GM18861 (cell line): ENCODE measurements at regions not wholly inside any gene's neighbourhood (a gene's known extent, or its start where the extent isn't known, plus 50 kb on each side); places are given as distances from the start of the nearest gene placed in this dataset.

Source experiments
- ATAC-seq: cut with Tn5 transposase; IDR thresholded peaks from one replicate; pipeline ENCODE4 v1.9.1; 2021; ENCODE audit not compliant: unreplicated experiment

DNA sequence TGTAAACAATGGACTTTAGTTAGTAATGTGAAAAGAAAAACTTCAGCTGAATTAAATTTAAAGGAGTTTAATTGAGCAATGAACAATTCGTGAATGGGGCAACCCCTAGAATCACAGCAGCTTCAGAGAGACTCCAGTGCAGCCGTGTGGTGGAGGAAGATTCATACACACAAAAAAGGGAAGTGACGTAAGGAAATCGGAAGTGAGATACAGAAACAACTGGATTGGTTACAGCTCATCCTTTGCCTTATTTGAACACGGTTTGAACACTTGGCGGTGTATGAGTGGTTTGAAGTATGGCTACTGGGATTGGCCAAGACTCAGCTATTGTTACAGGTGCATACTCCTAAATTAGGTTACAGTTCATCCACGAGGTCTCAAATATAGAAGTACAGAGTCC is 460.4 kb upstream of the ASIC2 start:
- ATAC-seq: no peak

DNA sequence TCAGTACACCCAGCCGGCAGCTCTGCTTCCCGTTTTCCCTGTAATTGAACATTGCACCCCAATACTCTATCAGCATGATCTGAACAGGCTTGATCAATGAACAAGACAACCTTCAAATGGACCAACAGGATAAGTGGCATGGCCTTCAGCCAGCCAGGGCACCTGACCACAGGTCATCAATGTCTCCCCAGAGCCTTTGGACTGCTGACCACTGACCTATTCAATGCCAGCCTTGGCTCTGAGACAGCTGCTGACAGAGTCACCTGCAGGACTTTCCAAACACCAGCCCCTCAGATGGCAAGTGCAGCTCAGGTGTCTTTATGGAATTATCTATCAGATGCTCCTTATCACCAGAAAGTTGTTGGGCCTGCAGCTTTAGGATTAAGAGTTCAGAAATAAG is 462.9 kb upstream of the ASIC2 start:
- no peak for ATAC-seq

DNA sequence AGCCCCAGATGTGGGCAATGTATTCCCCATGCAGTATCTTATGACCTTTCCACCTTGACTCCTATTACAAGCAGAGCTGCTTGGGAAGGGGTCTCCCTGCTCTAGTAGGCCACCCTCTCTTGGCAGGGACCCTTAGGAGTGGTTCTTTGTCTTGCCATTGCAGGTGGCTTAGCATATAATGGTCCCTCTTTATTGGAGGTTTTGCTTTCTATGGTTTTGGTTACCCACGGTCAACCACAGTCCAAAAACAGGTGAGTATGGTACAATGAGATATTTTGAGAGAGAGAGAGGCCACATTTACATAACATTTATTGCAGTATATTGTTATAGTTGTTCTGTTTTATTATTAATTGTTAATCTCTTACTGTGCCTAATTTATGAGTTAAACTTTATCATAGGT is 472.8 kb upstream of the ASIC2 start:
- ATAC-seq: no peak

DNA sequence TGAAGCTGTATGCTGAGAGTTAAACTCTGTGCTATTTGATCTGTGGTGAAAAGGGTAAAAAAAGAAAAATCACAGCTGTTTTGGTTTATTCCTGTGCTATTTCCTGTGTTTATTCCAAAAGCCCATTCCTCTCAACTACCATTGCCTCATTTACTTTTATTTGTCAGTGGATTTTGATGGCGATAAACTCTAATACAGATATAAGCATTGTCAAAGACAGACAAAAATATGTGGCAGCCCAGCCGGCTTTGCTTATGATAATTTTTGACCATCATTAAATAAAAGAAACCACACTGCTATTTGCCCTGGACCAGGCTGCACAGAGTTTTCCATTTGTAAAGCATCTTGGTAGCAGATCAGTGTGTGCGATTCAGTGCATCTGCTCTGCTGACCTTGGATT is 473.6 kb upstream of the ASIC2 start:
- no peak for ATAC-seq

DNA sequence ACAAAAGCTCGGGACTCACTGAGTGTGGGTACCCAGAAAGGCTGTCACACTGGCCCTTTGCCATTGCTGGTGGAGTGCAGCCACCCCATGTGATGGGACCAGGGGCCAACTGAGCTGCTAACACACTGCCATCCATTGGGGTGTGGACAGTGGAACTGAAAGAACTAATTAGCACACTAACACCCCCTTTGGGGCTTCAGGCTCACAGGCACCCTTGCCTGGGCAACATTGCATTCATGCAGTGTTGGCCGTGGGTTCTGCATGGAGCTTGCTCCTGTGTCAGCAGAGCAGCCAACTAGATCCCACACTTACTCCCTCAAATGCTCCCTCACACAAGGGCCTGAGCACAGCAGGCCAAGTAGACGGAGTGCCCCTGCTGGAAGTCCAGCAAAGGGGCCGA is 476.0 kb upstream of the ASIC2 start:
- ATAC-seq: no peak

DNA sequence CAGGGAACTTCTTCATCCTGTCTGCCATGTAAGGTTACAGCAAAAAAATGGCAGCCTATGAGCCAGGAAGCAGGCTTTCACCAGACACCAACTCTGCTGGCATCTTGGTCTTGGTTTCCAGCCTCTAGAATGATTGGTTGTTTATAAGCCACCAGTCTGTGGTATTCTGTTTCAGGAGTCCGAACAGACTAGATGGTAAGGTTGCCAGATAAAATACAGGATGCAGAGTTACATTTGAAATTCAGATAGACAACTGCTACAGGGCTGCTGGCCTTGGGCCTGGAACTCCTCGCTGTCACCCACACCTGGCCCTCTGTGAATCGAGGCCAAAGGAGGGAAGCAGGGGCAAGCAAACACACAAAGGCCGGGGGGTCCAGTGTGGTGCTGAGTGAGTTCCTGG is 478.8 kb upstream of the CCL2 start:
- no peak for ATAC-seq

DNA sequence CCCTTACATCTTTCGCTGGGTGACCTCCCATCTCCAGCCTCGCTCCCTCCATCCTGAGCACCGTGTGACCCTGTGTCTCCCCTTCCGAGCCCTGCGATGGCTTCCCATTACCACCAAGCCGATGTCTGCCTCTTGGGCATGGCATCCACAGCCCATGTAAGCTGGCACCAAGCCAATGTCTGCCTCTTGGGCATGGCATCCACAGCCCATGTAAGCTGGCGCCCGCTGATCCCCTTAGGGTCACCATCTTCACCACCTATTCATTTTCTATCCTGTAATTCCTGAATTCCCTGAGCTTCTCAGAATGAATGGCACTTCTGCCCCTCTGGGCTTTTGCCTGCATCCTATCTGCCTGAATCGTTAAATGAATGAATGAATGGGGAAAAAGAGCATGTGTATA is 478.2 kb upstream of the CCL2 start:
- ATAC-seq: no peak

DNA sequence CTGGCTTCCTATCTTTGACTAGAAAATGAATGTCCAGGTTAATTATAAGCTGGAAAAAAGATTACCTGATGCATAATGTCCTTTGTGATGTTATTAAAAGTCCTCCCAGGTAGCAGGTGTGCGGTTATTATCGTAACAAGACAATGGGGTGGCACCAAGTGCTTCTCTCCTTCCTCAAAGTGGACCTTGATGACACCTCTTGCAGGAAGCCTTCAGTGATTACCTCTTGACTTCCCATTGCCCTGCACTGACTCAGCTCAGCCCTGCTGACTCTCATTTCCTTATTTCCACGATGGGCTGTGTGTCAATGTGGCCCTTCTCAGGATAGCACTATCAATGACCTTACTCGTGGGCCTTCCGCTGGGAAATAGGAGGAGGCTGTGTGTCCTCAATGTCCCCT is 477.4 kb upstream of the CCL2 start:
- no peak for ATAC-seq

DNA sequence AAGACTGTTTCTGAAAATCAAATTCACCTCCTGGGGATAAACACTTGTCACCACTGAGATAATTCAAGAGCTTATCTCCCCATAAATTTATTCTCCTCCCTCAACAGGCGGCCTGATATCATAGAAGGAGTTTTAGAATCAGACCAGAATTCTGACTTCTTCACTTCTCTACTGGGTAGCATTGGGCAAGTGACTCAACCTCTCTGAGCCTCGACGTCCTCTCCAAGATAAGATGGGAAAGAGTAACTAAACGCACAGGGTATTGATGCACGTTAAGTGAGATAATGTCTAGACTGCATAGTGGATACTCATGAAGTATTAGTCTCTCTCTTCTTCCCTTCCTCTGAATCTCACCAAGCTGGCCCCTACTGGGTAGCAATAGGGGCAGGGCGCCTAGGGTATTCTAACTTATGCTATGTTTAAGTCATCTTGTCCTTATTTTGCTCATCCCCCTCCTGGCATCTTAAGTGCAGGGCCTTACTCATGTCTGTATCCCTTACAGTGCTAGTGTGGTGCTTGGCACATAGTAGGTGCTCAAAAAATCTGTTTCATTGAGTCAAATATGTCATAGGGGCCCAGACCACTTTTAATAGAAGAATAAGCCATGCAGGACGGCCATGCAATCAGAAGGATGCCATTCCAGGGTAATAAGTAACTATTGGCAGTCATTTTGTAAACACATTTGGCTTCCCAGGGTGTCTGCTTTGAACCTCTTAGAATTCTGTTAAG is 476.4 kb upstream of the CCL2 start:
- ATAC-seq: no peak

DNA sequence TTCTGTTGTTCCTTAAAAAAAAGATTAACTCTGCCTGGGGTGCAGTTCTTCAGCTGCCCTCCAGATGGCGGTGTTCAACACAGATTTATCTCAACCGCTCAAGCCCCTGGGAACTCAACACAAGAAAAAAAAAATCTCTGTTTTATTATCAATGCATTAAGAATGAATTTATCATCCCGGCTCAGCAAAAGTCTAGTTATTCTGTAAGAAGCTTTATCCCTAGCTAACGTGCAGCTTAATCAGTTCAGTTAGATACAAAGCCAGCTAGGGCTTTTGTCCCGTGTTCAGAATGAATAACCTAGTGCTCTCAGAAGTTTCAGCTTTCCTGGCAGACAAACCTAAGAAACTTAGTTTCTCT is 475.9 kb upstream of the CCL2 start:
- ATAC-seq: no peak

DNA sequence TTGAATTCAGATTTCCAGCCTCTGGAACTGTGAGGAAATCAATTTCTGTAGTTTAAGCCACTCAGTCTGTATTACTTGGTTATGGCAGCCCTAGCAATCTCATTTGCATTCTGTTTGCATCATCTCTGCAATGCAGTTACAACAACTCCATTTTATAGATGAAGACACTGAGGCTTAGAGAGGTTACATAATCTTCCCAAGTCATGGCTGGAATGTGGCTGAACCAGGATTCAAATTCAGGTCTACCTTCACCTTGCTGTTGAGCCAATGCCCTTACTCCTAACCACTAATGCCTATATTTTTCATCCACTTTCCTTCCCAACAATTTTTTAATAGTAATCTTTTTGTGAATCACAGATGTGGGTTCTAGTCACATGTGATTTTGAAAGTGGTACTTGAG is 469.8 kb upstream of the CCL2 start:
- ATAC-seq: no peak

DNA sequence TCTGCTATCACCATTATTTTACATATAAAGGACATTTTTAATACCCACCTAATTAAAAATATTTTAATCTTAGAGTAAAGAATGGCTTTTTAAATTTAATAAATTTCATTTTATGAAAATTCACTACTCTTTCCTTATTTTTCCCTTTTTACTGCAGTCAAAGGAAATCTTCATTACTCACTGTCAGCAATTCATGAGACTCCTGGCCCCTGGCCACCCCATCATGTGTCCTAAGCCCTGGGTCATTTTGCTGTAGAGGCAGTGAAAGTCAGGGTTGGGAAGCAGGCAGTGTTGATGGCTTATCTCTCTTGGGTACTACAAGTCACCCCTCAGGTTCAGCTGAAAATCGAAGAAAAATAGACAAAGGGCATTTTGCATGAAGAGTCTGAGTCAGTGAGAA is 468.6 kb upstream of the CCL2 start:
- ATAC-seq: no peak

DNA sequence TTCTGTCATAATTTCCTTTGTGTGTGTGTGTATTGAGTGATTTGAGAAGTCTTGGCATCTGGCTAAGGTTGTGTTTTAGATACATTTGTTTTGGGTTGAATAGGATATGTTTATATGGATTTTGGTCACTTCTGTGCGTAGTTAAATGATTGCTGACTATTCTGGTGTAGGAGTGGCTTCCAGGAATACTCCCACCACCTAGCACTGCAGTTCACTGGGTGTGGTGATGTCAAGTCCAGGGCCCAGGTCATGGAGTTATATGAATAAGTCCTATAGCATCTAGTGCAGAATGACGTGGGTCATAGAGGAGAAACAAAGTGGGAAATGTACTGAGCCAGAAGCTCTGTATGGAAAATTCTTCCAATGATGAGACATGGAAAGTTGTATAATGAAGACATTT is 465.4 kb upstream of the CCL2 start:
- no peak for ATAC-seq

DNA sequence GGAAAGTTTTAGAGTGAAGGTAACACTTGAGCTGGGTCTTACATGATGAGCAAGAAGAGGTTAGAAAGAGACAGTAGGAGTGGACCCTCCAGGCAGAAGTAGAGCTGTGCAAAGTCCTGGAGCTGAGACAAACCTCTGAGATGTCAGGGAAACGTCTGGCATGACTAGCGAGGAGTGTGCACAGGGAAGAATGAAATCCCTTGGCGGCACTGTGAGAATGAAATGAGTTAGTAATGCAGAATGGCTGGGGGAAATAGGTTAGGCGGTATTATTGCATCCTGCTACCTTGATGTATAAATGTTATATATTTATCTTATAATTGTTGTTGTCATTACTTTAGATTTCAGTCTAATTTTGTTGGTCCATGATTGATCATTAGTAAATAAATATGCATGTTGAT is 457.9 kb upstream of the CCL2 start:
- ATAC-seq: no peak

DNA sequence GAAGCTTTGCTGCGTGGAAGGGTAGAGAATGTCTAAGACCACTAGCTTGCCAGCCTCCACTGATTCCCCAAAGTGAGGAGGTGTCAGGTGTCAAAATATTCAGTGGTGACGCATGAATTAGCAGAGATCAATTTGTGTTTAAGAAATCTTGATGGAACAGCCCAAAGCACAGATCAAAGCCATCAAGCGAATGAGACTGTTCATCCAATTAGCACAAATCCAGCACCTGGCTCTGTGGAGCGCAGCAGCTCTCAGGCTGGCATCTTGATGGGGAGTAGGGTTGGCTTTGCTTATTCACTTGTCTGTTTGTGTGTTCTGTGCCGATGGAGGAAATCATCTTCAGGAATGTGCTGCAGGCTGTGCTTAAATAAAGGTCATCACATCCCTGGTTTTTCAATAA is 456.8 kb upstream of the CCL2 start:
- ATAC-seq: no peak

DNA sequence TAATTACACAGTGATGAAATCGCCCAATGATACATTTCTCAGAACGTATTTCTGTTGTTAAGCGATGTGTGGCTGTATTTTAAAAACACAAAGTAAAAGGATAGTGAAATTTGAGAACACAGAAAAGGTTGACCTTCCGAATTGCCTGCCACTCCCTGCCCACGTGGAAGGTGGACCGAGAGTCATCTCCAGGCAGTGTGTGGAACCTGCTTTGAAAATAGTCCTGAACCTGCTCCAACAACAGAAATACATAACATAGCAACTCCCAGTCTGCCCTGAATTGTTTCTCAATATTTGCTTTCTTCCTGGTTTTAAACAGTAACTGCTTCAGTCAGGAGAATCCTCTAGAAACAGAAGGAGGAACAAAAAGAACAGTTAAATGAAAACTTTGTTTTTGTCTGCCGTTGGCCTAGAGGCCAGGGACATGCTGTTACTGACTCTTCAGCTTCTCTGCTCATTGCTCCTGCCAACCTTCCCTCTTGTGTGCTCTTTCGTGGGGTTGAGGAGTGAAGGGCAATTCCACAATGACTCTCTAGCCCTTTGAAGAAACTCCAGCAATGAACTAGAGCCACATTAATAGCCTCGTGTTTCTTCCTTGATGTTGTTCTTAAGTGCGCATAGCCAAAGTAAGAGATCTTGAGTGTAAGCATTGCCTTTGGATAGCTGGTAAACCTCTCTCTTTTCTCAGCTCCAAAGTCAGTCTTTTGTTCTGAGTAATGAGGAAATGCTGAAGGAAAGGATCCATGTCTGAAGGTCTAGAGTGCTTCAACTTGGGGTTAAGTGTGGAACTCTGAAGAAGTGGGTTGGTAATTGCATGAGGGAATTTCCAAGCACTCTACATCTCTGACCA is 452.5 kb upstream of the CCL2 start:
- no peak for ATAC-seq

DNA sequence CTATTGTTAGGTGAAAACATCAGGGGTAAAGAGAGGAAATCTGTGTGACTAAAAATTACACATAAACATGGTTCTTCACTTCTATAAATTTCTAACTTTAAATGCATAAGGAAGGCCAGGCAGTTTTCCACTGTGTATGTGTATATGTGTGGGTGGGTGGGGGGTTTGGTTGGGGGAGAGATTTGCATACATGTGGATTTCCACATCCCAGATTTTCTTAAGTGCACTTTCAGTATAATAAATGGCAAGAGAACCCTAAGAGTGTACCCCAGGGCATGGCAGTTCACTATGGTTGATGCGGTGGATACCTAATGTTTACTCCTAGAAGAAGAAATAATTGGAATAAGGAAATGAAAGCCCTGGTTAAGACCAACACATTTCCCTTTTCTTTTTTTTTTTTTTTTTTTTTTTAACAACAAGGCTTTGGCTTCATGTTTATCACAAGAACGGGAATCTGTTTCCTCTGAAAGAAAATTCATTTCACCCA is 451.8 kb upstream of the CCL2 start:
- ATAC-seq: no peak

DNA sequence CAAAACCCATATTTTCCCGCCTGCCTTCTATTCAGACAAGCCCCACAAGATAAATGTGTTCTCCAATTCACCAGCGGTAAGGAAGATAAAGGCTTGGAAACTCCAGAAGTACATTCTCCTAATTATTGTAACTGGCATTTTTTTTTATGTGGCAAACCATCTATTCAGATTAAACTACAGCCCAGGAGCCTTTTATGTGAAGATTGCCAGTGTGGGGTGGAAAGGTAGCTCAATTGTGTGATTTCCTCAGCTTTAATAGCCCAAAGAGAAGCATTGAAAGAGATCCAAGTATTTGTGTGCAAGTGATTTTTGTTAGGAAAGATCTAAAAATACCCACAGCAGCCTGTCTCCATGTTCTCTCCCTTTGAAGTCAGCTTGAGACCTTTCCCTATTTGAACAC is 451.4 kb upstream of the CCL2 start:
- no peak for ATAC-seq

DNA sequence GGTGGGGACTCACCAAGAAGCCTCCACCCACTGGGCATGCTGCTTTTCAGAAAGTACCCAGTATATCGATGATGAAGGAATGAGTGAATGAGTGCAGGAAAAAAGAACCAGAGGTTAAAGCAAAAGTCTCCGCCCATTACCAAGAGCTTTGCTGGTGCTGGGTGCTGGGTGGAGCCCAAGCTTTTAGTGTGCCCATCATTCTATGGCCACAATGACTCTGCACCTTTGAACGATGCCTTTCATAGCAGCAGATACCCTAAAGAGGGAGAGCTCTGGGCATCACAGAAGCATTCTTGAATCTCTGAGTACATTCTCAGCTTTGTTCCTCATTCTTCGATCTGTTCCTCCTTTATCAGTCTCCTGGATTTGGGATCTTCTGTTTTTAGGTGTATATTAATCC is 450.7 kb upstream of the CCL2 start:
- ATAC-seq: no peak

DNA sequence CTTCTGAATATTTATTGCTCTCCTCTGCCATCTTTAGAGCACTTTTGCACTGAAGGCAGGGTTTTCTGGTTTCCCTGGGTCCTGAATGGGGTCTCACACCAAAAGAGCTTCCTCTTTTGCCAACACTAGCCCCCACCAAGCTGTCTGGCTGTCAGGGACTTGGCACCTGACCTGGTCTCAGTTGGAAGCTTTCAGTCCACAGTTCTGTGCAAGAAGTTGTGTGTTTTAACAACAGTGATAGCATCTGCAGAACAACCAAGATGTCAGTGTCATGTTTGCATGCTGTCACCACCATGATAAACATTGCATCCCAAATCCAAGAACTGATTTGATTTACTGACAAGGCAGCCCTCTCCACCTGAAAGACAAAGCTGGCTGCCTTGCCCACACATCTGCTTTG is 448.5 kb upstream of the CCL2 start:
- ATAC-seq: no peak

DNA sequence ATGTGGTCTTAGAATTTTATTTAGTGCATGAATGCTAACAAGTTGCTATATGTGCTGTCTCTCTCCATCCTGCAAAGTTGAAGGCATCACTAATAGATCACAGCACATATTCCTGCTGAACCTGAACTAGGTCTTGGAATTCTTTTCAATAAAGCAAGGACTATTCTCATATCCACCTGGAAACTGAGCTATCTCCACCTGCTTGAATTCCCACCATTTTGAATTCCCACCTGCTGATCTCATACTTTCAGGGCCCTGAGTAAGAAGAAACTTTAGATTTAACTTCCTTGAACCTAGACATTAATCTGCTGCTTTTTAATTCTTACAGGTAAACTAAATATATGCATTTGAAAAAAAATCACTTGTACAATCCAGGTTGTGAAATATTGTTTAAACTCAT is 445.3 kb upstream of the CCL2 start:
- no peak for ATAC-seq

DNA sequence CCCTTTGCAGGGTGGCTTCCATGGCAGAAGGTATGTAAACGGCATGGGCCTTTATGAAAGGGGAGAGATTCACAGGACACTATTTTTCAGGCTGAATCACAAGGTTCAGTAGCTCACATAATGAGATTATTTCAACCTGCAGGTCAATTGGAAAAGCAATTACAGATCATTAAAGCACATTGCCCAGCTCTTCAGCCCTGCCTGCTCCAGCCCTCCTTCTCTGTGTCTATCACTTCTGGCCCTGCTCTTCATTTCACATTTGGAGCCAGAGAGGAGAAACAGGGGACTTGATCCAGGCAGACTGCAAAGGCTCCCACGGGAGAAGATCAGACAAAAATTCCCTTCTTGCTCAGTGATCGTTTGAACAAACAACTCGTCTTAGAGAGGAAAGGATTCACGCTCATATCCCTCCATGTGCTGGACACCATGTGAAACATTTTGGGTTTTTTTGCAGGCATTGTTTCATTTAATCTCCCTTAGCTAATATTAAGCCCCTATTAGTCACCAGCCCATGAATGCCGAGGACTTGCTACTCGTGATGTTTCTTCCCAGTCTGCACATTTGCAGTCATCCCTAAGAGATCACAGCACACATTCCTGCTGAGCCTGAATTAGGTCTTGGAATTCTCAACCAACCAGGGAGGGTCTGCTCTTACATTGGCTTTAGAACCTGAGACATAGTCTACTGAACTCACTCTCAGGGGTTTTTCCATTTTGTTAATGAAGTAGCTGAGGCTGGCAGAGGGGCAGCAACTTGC is 443.9 kb upstream of the CCL2 start:
- no peak for ATAC-seq
